ENCODE measurements at regions not wholly inside any gene's neighbourhood (a gene's known extent, or its start where the extent isn't known, plus 50 kb on each side); places are given as distances from the start of the nearest gene placed in this dataset.

DNA sequence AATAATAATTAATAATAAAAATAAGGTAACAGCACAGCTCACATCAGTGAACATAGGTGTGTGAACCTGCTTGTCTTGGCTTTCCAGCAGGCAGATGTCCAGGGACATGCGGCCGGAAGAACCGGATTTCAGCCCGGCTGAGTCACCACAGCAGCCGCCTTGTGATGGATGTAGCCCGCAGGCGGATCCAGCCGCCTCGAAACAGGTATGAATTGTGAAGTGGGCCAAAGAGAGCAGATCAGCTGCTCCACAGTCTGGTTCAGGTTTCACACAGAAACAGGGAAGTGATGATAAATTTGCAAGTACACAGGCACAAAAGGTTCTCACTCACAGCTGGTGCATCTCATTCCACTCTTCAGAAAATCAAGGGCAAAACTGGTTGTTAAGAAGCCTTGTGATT is 55.1 kb downstream of the ID4 start:
- TF ChIP-seq, protein P1, sequence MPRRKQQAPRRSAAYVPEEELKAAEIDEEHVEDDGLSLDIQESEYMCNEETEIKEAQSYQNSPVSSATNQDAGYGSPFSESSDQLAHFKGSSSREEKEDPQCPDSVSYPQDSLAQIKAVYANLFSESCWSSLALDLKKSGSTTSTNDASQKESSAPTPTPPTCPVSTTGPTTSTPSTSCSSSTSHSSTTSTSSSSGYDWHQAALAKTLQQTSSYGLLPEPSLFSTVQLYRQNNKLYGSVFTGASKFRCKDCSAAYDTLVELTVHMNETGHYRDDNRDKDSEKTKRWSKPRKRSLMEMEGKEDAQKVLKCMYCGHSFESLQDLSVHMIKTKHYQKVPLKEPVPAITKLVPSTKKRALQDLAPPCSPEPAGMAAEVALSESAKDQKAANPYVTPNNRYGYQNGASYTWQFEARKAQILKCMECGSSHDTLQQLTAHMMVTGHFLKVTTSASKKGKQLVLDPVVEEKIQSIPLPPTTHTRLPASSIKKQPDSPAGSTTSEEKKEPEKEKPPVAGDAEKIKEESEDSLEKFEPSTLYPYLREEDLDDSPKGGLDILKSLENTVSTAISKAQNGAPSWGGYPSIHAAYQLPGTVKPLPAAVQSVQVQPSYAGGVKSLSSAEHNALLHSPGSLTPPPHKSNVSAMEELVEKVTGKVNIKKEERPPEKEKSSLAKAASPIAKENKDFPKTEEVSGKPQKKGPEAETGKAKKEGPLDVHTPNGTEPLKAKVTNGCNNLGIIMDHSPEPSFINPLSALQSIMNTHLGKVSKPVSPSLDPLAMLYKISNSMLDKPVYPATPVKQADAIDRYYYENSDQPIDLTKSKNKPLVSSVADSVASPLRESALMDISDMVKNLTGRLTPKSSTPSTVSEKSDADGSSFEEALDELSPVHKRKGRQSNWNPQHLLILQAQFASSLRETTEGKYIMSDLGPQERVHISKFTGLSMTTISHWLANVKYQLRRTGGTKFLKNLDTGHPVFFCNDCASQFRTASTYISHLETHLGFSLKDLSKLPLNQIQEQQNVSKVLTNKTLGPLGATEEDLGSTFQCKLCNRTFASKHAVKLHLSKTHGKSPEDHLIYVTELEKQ (tag by site-specific recombination; IDR thresholded peaks at IDR 0.05; ENCODE audit: borderline replicate concordance): no peak
- no peak for TF ChIP-seq GLI4 (tag by site-specific recombination; IDR thresholded peaks at IDR 0.05)
- TF ChIP-seq KLF9 (tag by site-specific recombination; IDR thresholded peaks at IDR 0.05; ENCODE audit: low read depth): no peak
- TF ChIP-seq, protein P2, sequence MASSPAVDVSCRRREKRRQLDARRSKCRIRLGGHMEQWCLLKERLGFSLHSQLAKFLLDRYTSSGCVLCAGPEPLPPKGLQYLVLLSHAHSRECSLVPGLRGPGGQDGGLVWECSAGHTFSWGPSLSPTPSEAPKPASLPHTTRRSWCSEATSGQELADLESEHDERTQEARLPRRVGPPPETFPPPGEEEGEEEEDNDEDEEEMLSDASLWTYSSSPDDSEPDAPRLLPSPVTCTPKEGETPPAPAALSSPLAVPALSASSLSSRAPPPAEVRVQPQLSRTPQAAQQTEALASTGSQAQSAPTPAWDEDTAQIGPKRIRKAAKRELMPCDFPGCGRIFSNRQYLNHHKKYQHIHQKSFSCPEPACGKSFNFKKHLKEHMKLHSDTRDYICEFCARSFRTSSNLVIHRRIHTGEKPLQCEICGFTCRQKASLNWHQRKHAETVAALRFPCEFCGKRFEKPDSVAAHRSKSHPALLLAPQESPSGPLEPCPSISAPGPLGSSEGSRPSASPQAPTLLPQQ (tag by site-specific recombination; IDR thresholded peaks at IDR 0.05): no peak
- no peak for TF ChIP-seq ZBTB20 (tag by site-specific recombination; IDR thresholded peaks at IDR 0.05)
- no peak for TF ChIP-seq SCRT2 (tag by site-specific recombination; IDR thresholded peaks at IDR 0.05)
- TF ChIP-seq, protein P3, sequence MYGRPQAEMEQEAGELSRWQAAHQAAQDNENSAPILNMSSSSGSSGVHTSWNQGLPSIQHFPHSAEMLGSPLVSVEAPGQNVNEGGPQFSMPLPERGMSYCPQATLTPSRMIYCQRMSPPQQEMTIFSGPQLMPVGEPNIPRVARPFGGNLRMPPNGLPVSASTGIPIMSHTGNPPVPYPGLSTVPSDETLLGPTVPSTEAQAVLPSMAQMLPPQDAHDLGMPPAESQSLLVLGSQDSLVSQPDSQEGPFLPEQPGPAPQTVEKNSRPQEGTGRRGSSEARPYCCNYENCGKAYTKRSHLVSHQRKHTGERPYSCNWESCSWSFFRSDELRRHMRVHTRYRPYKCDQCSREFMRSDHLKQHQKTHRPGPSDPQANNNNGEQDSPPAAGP (tag by site-specific recombination; IDR thresholded peaks at IDR 0.05): no peak
- no peak for TF ChIP-seq ZNF404 (tag by site-specific recombination; IDR thresholded peaks at IDR 0.05)
- TF ChIP-seq ZNF221 (tag by site-specific recombination; IDR thresholded peaks at IDR 0.05; ENCODE audit: borderline replicate concordance): no peak
- TF ChIP-seq ZSCAN16 (tag by site-specific recombination; IDR thresholded peaks at IDR 0.05): no peak
- no peak for TF ChIP-seq MZF1 (tag by site-specific recombination; IDR thresholded peaks at IDR 0.05; ENCODE audit: borderline replicate concordance)
- no peak for TF ChIP-seq ZNF610 (tag by site-specific recombination; IDR thresholded peaks at IDR 0.05; ENCODE audit: borderline replicate concordance)
- TF ChIP-seq ZNF416 (tag by site-specific recombination; IDR thresholded peaks at IDR 0.05): no peak
- no peak overlapping the region for H3K4me3 ChIP-seq (ENCODE audit: low read depth, low read length)
- H3K4me1 ChIP-seq (ENCODE audit: control insufficient read depth, insufficient read depth, low read length): no peaks in the 10 kb centered on the region
- CTCF ChIA-PET: interaction anchor here (0.6 to 1.3 kb wide), 3 partner anchors 19 to 445 kb away, joined by 3 read pairs; no protein-coding TSS in a partner anchor
- no peak overlapping the region for H3K27ac ChIP-seq (ENCODE audit: extremely low read depth, low read depth, low read length)
- POLR2A ChIA-PET: no interaction called here
- H3K36me3 ChIP-seq (ENCODE audit: control insufficient read depth in 2 of 2, insufficient read depth in 1 of 2, low read length in 2 of 2): no peaks in the 10 kb centered on the region
- H3K9me3 ChIP-seq (ENCODE audit: control insufficient read depth, insufficient read depth, low read depth, low read length): no peaks in the 10 kb centered on the region; the same call in 1 of the 2 replicates

DNA sequence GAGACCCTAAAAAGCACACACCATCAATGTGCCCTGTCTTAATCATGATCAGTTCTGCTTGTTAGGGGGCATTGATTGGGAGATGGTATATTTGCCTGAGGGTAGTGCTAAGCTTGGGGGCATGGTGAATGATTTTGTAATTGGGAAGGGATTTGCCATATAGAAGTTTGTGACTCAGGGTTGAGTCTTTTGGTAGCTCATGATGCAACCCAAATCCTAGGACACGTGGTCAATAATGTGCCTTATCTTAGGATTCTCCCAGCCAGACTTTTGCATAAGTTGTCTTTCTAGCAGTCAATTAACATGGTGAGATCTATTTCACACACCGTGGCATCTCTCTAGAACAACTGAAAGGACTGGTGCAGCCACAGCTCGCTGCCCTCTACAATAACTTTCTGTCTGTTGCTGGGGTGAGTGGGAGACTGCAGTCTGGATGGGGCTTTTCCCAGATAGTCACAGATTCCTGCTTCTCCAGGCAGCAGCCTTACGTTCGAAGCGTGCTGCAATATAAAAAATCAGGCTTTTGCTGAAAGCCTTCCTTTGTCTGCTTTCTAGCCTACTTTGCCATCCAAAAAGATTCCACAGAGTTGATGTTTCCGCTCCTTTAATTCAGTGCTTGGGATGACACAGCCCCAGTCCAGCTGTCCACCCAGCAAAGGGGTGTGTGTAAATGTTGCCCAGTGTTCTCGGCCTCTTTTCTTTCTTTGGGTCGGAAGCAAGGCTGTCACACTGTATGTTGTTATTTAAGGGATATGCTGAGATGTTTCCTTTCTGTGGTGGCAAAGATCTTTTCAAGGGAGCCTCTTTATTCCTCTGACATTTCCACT is 58.9 kb downstream of the ID4 start:
- H3K36me3 ChIP-seq (ENCODE audit: control insufficient read depth in 2 of 2, insufficient read depth in 1 of 2, low read length in 2 of 2): no peaks in the 10 kb centered on the region
- ChIA-PET CTCF (no interaction called here), POLR2A (no interaction called here)
- no peaks in the 10 kb centered on the region for H3K4me1 ChIP-seq (ENCODE audit: control insufficient read depth, insufficient read depth, low read length)
- no peak overlapping the region for H3K27ac ChIP-seq (ENCODE audit: extremely low read depth, low read depth, low read length)
- H3K4me3 ChIP-seq (ENCODE audit: low read depth, low read length): no peak overlapping the region
- H3K9me3 ChIP-seq (ENCODE audit: control insufficient read depth, insufficient read depth, low read depth, low read length): no peaks in the 10 kb centered on the region; the same call in 1 of the 2 replicates
- TF ChIP-seq ZNF398 (tag by site-specific recombination; IDR thresholded peaks at IDR 0.05) (no peak), ZNF548 (tag by site-specific recombination; IDR thresholded peaks at IDR 0.05) (no peak), REPIN1 (tag by site-specific recombination; IDR thresholded peaks at IDR 0.05; ENCODE audit: low read depth) (no peak), ZXDB (tag by site-specific recombination; IDR thresholded peaks at IDR 0.05) (no peak), HIC1 (tag by site-specific recombination; IDR thresholded peaks at IDR 0.05) (no peak), ZNF335 (tag by site-specific recombination; conservative IDR thresholded peaks at IDR 0.05) (no peak), ZBTB1 (tag by site-specific recombination; IDR thresholded peaks at IDR 0.05) (no peak), ZNF785 (tag by site-specific recombination; IDR thresholded peaks at IDR 0.05) (no peak), ZSCAN23 (tag by site-specific recombination; IDR thresholded peaks at IDR 0.05) (no peak)
- TF ChIP-seq, protein P4, sequence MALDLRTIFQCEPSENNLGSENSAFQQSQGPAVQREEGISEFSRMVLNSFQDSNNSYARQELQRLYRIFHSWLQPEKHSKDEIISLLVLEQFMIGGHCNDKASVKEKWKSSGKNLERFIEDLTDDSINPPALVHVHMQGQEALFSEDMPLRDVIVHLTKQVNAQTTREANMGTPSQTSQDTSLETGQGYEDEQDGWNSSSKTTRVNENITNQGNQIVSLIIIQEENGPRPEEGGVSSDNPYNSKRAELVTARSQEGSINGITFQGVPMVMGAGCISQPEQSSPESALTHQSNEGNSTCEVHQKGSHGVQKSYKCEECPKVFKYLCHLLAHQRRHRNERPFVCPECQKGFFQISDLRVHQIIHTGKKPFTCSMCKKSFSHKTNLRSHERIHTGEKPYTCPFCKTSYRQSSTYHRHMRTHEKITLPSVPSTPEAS (tag by site-specific recombination; IDR thresholded peaks at IDR 0.05): no peak
